Small intestine (tissue), 7 donors: ENCODE measurements at regions not wholly inside any gene's neighbourhood (a gene's known extent, or its start where the extent isn't known, plus 50 kb on each side); places are given as distances from the start of the nearest gene placed in this dataset.

Experiments
- DNase-seq, 2 donors: peaks; one replicate each; pipeline versions ENCODE4 v3.0.0 to v3.0.0-alpha.2; 2013
- FAIRE-seq: peaks from 2 replicates; lab custom pipeline; 2012; peaks lifted over from hg19 to GRCh38; lab: Jason Lieb, UNC
- H3K27ac ChIP-seq, 3 donors: one replicate each; pipeline ENCODE4 v1.5.1; 2013; ENCODE audit warnings: low read length in 2 of 3, mild to moderate bottlenecking in 2 of 3, control low read depth in 1 of 3, inconsistent platforms in 1 of 3, low read depth in 1 of 3, moderate library complexity in 1 of 3
- H3K27me3 ChIP-seq, 3 donors: one replicate each; pipeline ENCODE4 v1.6.1; 2013; ENCODE audit warnings: low read length in 3 of 3, inconsistent platforms in 1 of 3; ENCODE audit not compliant: control insufficient read depth in 3 of 3, insufficient read depth in 3 of 3
- H3K36me3 ChIP-seq, 3 donors: one replicate each; pipeline ENCODE4 v1.6.1; 2013; ENCODE audit warnings: low read length in 3 of 3, inconsistent platforms in 1 of 3, low read depth in 1 of 3, mild to moderate bottlenecking in 1 of 3, moderate library complexity in 1 of 3; ENCODE audit not compliant: control insufficient read depth in 3 of 3, insufficient read depth in 2 of 3
- H3K4me1 ChIP-seq, 3 donors: one replicate each; pipeline ENCODE4 v1.6.1; 2013; ENCODE audit warnings: low read length in 2 of 3, inconsistent platforms in 1 of 3, low read depth in 1 of 3, mild to moderate bottlenecking in 1 of 3, moderate library complexity in 1 of 3; ENCODE audit not compliant: control insufficient read depth in 3 of 3, insufficient read depth in 2 of 3
- H3K4me3 ChIP-seq, 3 donors: one replicate each; pipeline ENCODE4 v1.5.1; 2013; ENCODE audit warnings: low read length in 3 of 3, control low read depth in 1 of 3, inconsistent platforms in 1 of 3, low read depth in 1 of 3, mild to moderate bottlenecking in 1 of 3, moderate library complexity in 1 of 3
- H3K9me3 ChIP-seq, 2 donors: one replicate each; pipeline ENCODE4 v1.6.1; 2013; ENCODE audit warnings: low read depth in 1 of 2, low read length in 1 of 2; ENCODE audit not compliant: control insufficient read depth in 2 of 2, insufficient read depth in 1 of 2
- WGBS, 3 donors: extraction: QIAGEN DNeasy Blood & Tissue Kit; methylation state at CpG; one replicate each; pipeline ENCODE4 v1.1.7; 2013; 5-methylcytosine and 5-hydroxymethylcytosine counted together
- donor health status: healthy with polysubstance abuse.
- donor health status: control.
- donor health status: control.
- donor health status: Bipolar disorder and iron deficiency.
- donor health status: healthy.

- Histone ChIP-seq H3K4me3 (no peak overlapping the region), H3K27me3 (no peaks in the 10 kb centered on the region), H3K9me3 (no peaks in the 10 kb centered on the region), H3K36me3 (no peaks in the 10 kb centered on the region), H3K4me1 (no peaks in the 10 kb centered on the region), H3K27ac (no peak overlapping the region)
- FAIRE-seq: no peak
- DNase-seq: no peak
- 75 to 88% (median 77%) methylated on average over 5 of the region's 5 CpGs for WGBS, 3 donors
These were observed 153.2 kb upstream of the FBXL7 start for GRCh38 chr5:15346738-15347137.

- H3K9me3 ChIP-seq: no peaks in the 10 kb centered on the region
- H3K4me3 ChIP-seq: no peak overlapping the region
- H3K27me3 ChIP-seq: no peaks in the 10 kb centered on the region
- H3K4me1 ChIP-seq: no peaks in the 10 kb centered on the region
- no peaks in the 10 kb centered on the region for H3K36me3 ChIP-seq
- H3K27ac ChIP-seq: no peak overlapping the region
- WGBS, 3 donors: 73 to 83% (median 82%) methylated on average over 2 of the region's 2 CpGs
- DNase-seq: no peak
- no peak for FAIRE-seq
These were observed 155.0 kb upstream of the FBXL7 start for GRCh38 chr5:15344954-15345353.

- Histone ChIP-seq H3K9me3 (no peaks in the 10 kb centered on the region), H3K4me3 (no peak overlapping the region), H3K4me1 (no peaks in the 10 kb centered on the region), H3K36me3 (no peaks in the 10 kb centered on the region), H3K27me3 (no peaks in the 10 kb centered on the region), H3K27ac (no peak overlapping the region)
- FAIRE-seq (no peak), DNase-seq (no peak)
- 56 to 82% (median 61%) methylated on average over 1 of the region's 1 CpG for WGBS, 3 donors
These were observed 161.4 kb upstream of the FBXL7 start for GRCh38 chr5:15338546-15338945.

GRCh38 chr5:15334551-15335266 lies 165.3 kb upstream of the FBXL7 start:
- no peaks in the 10 kb centered on the region for H3K36me3 ChIP-seq
- H3K27ac ChIP-seq: no peak overlapping the region
- no peaks in the 10 kb centered on the region for H3K27me3 ChIP-seq
- H3K4me3 ChIP-seq: no peak overlapping the region
- H3K9me3 ChIP-seq: no peaks in the 10 kb centered on the region
- H3K4me1 ChIP-seq: no peaks in the 10 kb centered on the region
- 78 to 87% (median 82%) methylated on average over 4 of the region's 4 CpGs for WGBS, 3 donors
- no peak for DNase-seq
- FAIRE-seq: no peak

GRCh38 chr5:15333091-15333490 lies 166.9 kb upstream of the FBXL7 start:
- Histone ChIP-seq H3K27me3 (no peaks in the 10 kb centered on the region), H3K9me3 (no peaks in the 10 kb centered on the region), H3K4me3 (no peak overlapping the region), H3K36me3 (no peaks in the 10 kb centered on the region), H3K4me1 (no peaks in the 10 kb centered on the region), H3K27ac (no peak overlapping the region)
- 86 to 95% (median 93%) methylated on average over 1 of the region's 1 CpG for WGBS, 3 donors
- FAIRE-seq (no peak), DNase-seq (no peak)

- FAIRE-seq (no peak), DNase-seq (no peak)
- no peak overlapping the region for H3K4me3 ChIP-seq
- H3K4me1 ChIP-seq: no peaks in the 10 kb centered on the region
- no peaks in the 10 kb centered on the region for H3K9me3 ChIP-seq
- no peaks in the 10 kb centered on the region for H3K27me3 ChIP-seq
- H3K27ac ChIP-seq: no peak overlapping the region
- no peaks in the 10 kb centered on the region for H3K36me3 ChIP-seq
These were observed 173.0 kb upstream of the FBXL7 start for GRCh38 chr5:15326932-15327331.

DNA sequence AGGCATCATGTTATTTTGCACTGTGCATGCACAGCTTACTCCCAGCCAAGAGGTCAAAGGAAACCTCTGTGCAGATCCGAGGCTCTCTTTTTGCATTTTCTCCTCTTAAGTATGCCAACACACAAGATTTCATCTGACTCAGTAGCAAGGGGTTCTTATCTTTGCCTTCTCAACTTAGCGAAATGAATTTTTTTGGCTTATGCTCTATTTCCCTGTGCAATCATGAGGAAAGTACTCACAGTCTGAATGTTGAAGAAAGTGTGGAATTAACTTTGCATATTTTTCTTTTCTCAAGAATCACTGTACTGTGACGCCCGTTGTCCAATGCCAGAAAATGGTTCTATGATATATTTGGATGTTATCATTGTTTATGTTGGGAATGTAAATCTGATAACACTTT lies 173.5 kb upstream of the FBXL7 start:
- no peaks in the 10 kb centered on the region for H3K36me3 ChIP-seq
- WGBS, 3 donors: 74 to 86% (median 80%) methylated on average over 4 of the region's 4 CpGs

DNA sequence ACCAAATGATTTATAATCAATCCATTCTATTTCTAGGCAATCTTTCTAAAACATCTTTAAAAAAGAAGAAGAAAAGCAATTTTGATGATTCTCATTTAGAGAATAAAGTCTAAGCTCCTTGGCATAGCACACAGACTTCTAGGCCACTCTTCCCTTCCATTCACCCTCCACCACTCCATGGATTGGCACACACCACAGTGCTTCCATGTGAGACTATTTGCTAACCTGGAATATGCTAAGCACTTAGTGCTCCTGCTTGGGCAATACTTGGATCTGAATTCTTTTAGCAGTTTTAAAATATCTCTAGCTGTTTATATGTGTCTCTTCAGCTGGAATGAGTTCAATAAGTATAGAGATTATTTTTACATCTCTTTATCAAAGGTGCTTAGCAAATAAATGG lies 177.6 kb upstream of the FBXL7 start:
- Histone ChIP-seq H3K36me3 (no peaks in the 10 kb centered on the region), H3K9me3 (no peaks in the 10 kb centered on the region), H3K4me1 (no peaks in the 10 kb centered on the region), H3K27ac (no peak overlapping the region), H3K4me3 (no peak overlapping the region), H3K27me3 (no peaks in the 10 kb centered on the region)
- DNase-seq (no peak), FAIRE-seq (no peak)

More for the DNA sequence above, 173.5 kb upstream of the FBXL7 start:
- no peak for FAIRE-seq
- Histone ChIP-seq H3K27ac (no peak overlapping the region), H3K27me3 (no peaks in the 10 kb centered on the region), H3K9me3 (no peaks in the 10 kb centered on the region), H3K4me3 (no peak overlapping the region), H3K4me1 (no peaks in the 10 kb centered on the region)
- DNase-seq: no peak

- Histone ChIP-seq H3K27ac (no peak overlapping the region), H3K36me3 (no peaks in the 10 kb centered on the region), H3K9me3 (no peaks in the 10 kb centered on the region), H3K4me3 (no peak overlapping the region), H3K4me1 (no peaks in the 10 kb centered on the region), H3K27me3 (no peaks in the 10 kb centered on the region)
- DNase-seq (no peak), FAIRE-seq (no peak)
- WGBS, 3 donors: 76 to 93% (median 90%) methylated on average over 3 of the region's 3 CpGs
These were observed 178.2 kb upstream of the FBXL7 start for GRCh38 chr5:15321776-15322175.
